ENCODE measurements at regions not wholly inside any gene's neighbourhood (a gene's known extent, or its start where the extent isn't known, plus 50 kb on each side); places are given as distances from the start of the nearest gene placed in this dataset.

- Histone ChIP-seq H2BK15ac (ENCODE audit: low read length) (no peak overlapping the region), H4K8ac (ENCODE audit: low read depth, low read length) (no peak overlapping the region), H3K14ac (ENCODE audit: low read length) (no peak overlapping the region), H2BK120ac (ENCODE audit: low read depth, low read length) (no peak overlapping the region), H3K23ac (ENCODE audit: low read depth, low read length, poor library complexity) (no peak overlapping the region), H3K79me1 (ENCODE audit: low read depth, low read length) (no peaks in the 10 kb centered on the region), H3K27ac (replicated peaks; ENCODE audit: low read length) (no peak overlapping the region), H3K4me1 (ENCODE audit: control insufficient read depth in 2 of 2, insufficient read depth in 1 of 2, low read depth in 1 of 2, low read length in 2 of 2) (no peaks in the 10 kb centered on the region), H3K4me3 (ENCODE audit: low read length in 2 of 2) (no peak overlapping the region), H3K4ac (ENCODE audit: low read length) (no peak overlapping the region), H3K18ac (ENCODE audit: low read length) (no peak overlapping the region), H2AK5ac (ENCODE audit: low read depth, low read length) (no peak overlapping the region), H3K4me2 (ENCODE audit: insufficient read depth, low read length, poor library complexity, severe bottlenecking) (no peak overlapping the region), H3K9me3 (replicated peaks in 1 of 2; ENCODE audit: control insufficient read depth in 2 of 2, insufficient read depth in 1 of 2, low read depth in 1 of 2, low read length in 2 of 2) (peaks cover 2 to 4% of the 10 kb centered on the region in 2 donors), H2BK5ac (ENCODE audit: low read length) (no peak overlapping the region), H2BK12ac (ENCODE audit: low read length) (no peak overlapping the region), H2AFZ (ENCODE audit: low read length) (no peak overlapping the region), H4K91ac (ENCODE audit: low read depth, low read length, poor library complexity) (no peak overlapping the region), H3K9ac (ENCODE audit: low read depth, low read length, poor library complexity) (no peak overlapping the region), H3K36me3 (replicated peaks in 1 of 2; ENCODE audit: control insufficient read depth in 2 of 2, insufficient read depth in 2 of 2, low read length in 2 of 2) (no peaks in the 10 kb centered on the region), H3K27me3 (ENCODE audit: control insufficient read depth in 3 of 3, insufficient read depth in 3 of 3, low read depth in 1 of 3, low read length in 3 of 3) (no peaks in the 10 kb centered on the region)
- no CpG with 5 or more reads among the region's 3 CpGs for WGBS, 2 donors (ENCODE audit: extremely low coverage in 2 of 2, insufficient read length in 2 of 2, insufficient replicate concordance in 1 of 2)
- DNase-seq (ENCODE audit: low spot score): no peak
These were observed 993.8 kb upstream of the NCAM2 start for GRCh38 chr21:20004367-20004766.

- Histone ChIP-seq H3K14ac (ENCODE audit: low read length) (no peak overlapping the region), H3K4me1 (ENCODE audit: control insufficient read depth in 2 of 2, insufficient read depth in 1 of 2, low read depth in 1 of 2, low read length in 2 of 2) (no peaks in the 10 kb centered on the region), H3K4me2 (ENCODE audit: insufficient read depth, low read length, poor library complexity, severe bottlenecking) (no peak overlapping the region), H3K27ac (replicated peaks; ENCODE audit: low read length) (no peak overlapping the region), H3K79me1 (ENCODE audit: low read depth, low read length) (no peaks in the 10 kb centered on the region), H3K4me3 (ENCODE audit: low read length in 2 of 2) (no peak overlapping the region), H3K4ac (ENCODE audit: low read length) (no peak overlapping the region), H3K23ac (ENCODE audit: low read depth, low read length, poor library complexity) (no peak overlapping the region), H3K9me3 (replicated peaks in 1 of 2; ENCODE audit: control insufficient read depth in 2 of 2, insufficient read depth in 1 of 2, low read depth in 1 of 2, low read length in 2 of 2) (no peaks in the 10 kb centered on the region), H3K36me3 (replicated peaks in 1 of 2; ENCODE audit: control insufficient read depth in 2 of 2, insufficient read depth in 2 of 2, low read length in 2 of 2) (no peaks in the 10 kb centered on the region), H4K8ac (ENCODE audit: low read depth, low read length) (no peak overlapping the region), H2BK5ac (ENCODE audit: low read length) (no peak overlapping the region), H4K91ac (ENCODE audit: low read depth, low read length, poor library complexity) (no peak overlapping the region), H2BK12ac (ENCODE audit: low read length) (no peak overlapping the region), H3K18ac (ENCODE audit: low read length) (no peak overlapping the region), H2AK5ac (ENCODE audit: low read depth, low read length) (no peak overlapping the region), H2BK15ac (ENCODE audit: low read length) (no peak overlapping the region), H3K27me3 (ENCODE audit: control insufficient read depth in 3 of 3, insufficient read depth in 3 of 3, low read depth in 1 of 3, low read length in 3 of 3) (no peaks in the 10 kb centered on the region), H2BK120ac (ENCODE audit: low read depth, low read length) (no peak overlapping the region), H3K9ac (ENCODE audit: low read depth, low read length, poor library complexity) (no peak overlapping the region), H2AFZ (ENCODE audit: low read length) (no peak overlapping the region)
- no peak for DNase-seq (ENCODE audit: low spot score)
- WGBS, 2 donors (ENCODE audit: extremely low coverage in 2 of 2, insufficient read length in 2 of 2, insufficient replicate concordance in 1 of 2): no CpG with 5 or more reads among the region's 4 CpGs
These were observed 987.5 kb upstream of the NCAM2 start for GRCh38 chr21:20010691-20011200.

GRCh38 chr21:20013851-20014250 is 984.4 kb upstream of the NCAM2 start:
- Histone ChIP-seq H3K4me2 (ENCODE audit: insufficient read depth, low read length, poor library complexity, severe bottlenecking) (no peak overlapping the region), H3K27ac (replicated peaks; ENCODE audit: low read length) (no peak overlapping the region), H3K79me1 (ENCODE audit: low read depth, low read length) (no peaks in the 10 kb centered on the region), H3K23ac (ENCODE audit: low read depth, low read length, poor library complexity) (no peak overlapping the region), H3K4me1 (ENCODE audit: control insufficient read depth in 2 of 2, insufficient read depth in 1 of 2, low read depth in 1 of 2, low read length in 2 of 2) (peaks cover 0 to 7% of the 10 kb centered on the region in 2 donors), H3K14ac (ENCODE audit: low read length) (no peak overlapping the region), H2BK120ac (ENCODE audit: low read depth, low read length) (no peak overlapping the region), H3K9me3 (replicated peaks in 1 of 2; ENCODE audit: control insufficient read depth in 2 of 2, insufficient read depth in 1 of 2, low read depth in 1 of 2, low read length in 2 of 2) (no peaks in the 10 kb centered on the region), H2AFZ (ENCODE audit: low read length) (no peak overlapping the region), H2AK5ac (ENCODE audit: low read depth, low read length) (no peak overlapping the region), H3K36me3 (replicated peaks in 1 of 2; ENCODE audit: control insufficient read depth in 2 of 2, insufficient read depth in 2 of 2, low read length in 2 of 2) (no peaks in the 10 kb centered on the region), H4K8ac (ENCODE audit: low read depth, low read length) (no peak overlapping the region), H2BK15ac (ENCODE audit: low read length) (no peak overlapping the region), H3K18ac (ENCODE audit: low read length) (no peak overlapping the region), H3K4me3 (ENCODE audit: low read length in 2 of 2) (no peak overlapping the region), H2BK12ac (ENCODE audit: low read length) (no peak overlapping the region), H3K9ac (ENCODE audit: low read depth, low read length, poor library complexity) (no peak overlapping the region), H3K27me3 (ENCODE audit: control insufficient read depth in 3 of 3, insufficient read depth in 3 of 3, low read depth in 1 of 3, low read length in 3 of 3) (no peaks in the 10 kb centered on the region), H3K4ac (ENCODE audit: low read length) (no peak overlapping the region), H2BK5ac (ENCODE audit: low read length) (no peak overlapping the region), H4K91ac (ENCODE audit: low read depth, low read length, poor library complexity) (no peak overlapping the region)
- no peak for DNase-seq (ENCODE audit: low spot score)
- no CpG with 5 or more reads among the region's 1 CpG for WGBS, 2 donors (ENCODE audit: extremely low coverage in 2 of 2, insufficient read length in 2 of 2, insufficient replicate concordance in 1 of 2)

GRCh38 chr21:20016435-20017005 is 981.7 kb upstream of the NCAM2 start:
- H3K27ac ChIP-seq (replicated peaks; ENCODE audit: low read length): no peak overlapping the region
- no CpG with 5 or more reads among the region's 8 CpGs for WGBS, 2 donors (ENCODE audit: extremely low coverage in 2 of 2, insufficient read length in 2 of 2, insufficient replicate concordance in 1 of 2)
- no peak overlapping the region for H2BK12ac ChIP-seq (ENCODE audit: low read length)
- no peak overlapping the region for H2BK120ac ChIP-seq (ENCODE audit: low read depth, low read length)
- no peaks in the 10 kb centered on the region for H3K79me1 ChIP-seq (ENCODE audit: low read depth, low read length)
- no peak overlapping the region for H3K9ac ChIP-seq (ENCODE audit: low read depth, low read length, poor library complexity)
- H3K23ac ChIP-seq (ENCODE audit: low read depth, low read length, poor library complexity): no peak overlapping the region
- no peak overlapping the region for H3K14ac ChIP-seq (ENCODE audit: low read length)
- no peak for DNase-seq (ENCODE audit: low spot score)
- H4K8ac ChIP-seq (ENCODE audit: low read depth, low read length): no peak overlapping the region
- no peak overlapping the region for H4K91ac ChIP-seq (ENCODE audit: low read depth, low read length, poor library complexity)
- no peak overlapping the region for H3K18ac ChIP-seq (ENCODE audit: low read length)
- peaks cover 0 to 7% of the 10 kb centered on the region in 2 donors for H3K4me1 ChIP-seq (ENCODE audit: control insufficient read depth in 2 of 2, insufficient read depth in 1 of 2, low read depth in 1 of 2, low read length in 2 of 2)
- H3K4me2 ChIP-seq (ENCODE audit: insufficient read depth, low read length, poor library complexity, severe bottlenecking): no peak overlapping the region
- H3K4me3 ChIP-seq (ENCODE audit: low read length in 2 of 2): no peak overlapping the region
- H3K4ac ChIP-seq (ENCODE audit: low read length): no peak overlapping the region
- H3K27me3 ChIP-seq (ENCODE audit: control insufficient read depth in 3 of 3, insufficient read depth in 3 of 3, low read depth in 1 of 3, low read length in 3 of 3): no peaks in the 10 kb centered on the region
- H2BK15ac ChIP-seq (ENCODE audit: low read length): no peak overlapping the region
- H3K9me3 ChIP-seq (replicated peaks in 1 of 2; ENCODE audit: control insufficient read depth in 2 of 2, insufficient read depth in 1 of 2, low read depth in 1 of 2, low read length in 2 of 2): no peaks in the 10 kb centered on the region
- no peak overlapping the region for H2AK5ac ChIP-seq (ENCODE audit: low read depth, low read length)
- no peaks in the 10 kb centered on the region for H3K36me3 ChIP-seq (replicated peaks in 1 of 2; ENCODE audit: control insufficient read depth in 2 of 2, insufficient read depth in 2 of 2, low read length in 2 of 2)
- peak overlapping the region; percentile 43 for H2AFZ ChIP-seq (ENCODE audit: low read length)
- H2BK5ac ChIP-seq (ENCODE audit: low read length): no peak overlapping the region

Data from neuronal stem cell (in vitro differentiated cells).